Type B pancreatic cell (in vitro differentiated cells): ENCODE measurements at regions not wholly inside any gene's neighbourhood (a gene's known extent, or its start where the extent isn't known, plus 50 kb on each side); places are given as distances from the start of the nearest gene placed in this dataset.

ENCODE experiments used
- DNase-seq: peaks from one replicate; pipeline ENCODE4 v3.0.0; 2021; ENCODE audit warnings: mixed read lengths; ENCODE audit not compliant: unreplicated experiment; ENCODE audit errors: extremely low spot score
- H3K27ac Mint-ChIP-seq: 2 replicates; pipeline ENCODE4 v1.8.0; 2021; ENCODE audit warnings: mild to moderate bottlenecking, mixed read lengths
- H3K27me3 Mint-ChIP-seq: 2 replicates; pipeline ENCODE4 v1.8.0; 2021; ENCODE audit warnings: mixed read lengths
- H3K36me3 Mint-ChIP-seq: 2 replicates; pipeline ENCODE4 v1.8.0; 2021; ENCODE audit warnings: mixed read lengths
- H3K4me1 Mint-ChIP-seq: one replicate; pipeline ENCODE4 v1.8.0; 2021; ENCODE audit warnings: mixed read lengths; ENCODE audit not compliant: unreplicated experiment
- H3K4me3 Mint-ChIP-seq: 2 replicates; pipeline ENCODE4 v1.8.0; 2021; ENCODE audit warnings: mild to moderate bottlenecking, mixed read lengths
- H3K9me3 Mint-ChIP-seq: 2 replicates; pipeline ENCODE4 v1.8.0; 2021; ENCODE audit warnings: mixed read lengths
- CTCF ChIP-seq: fragments of 200-600 bp; sonication (generic); conservative IDR thresholded peaks from 2 replicates; pipeline ENCODE4 v1.5.0; 2021; ENCODE audit warnings: antibody characterized with exemption, mild to moderate bottlenecking

GRCh38 chr3:3699816-3700633 lies 99.2 kb upstream of the LRRN1 start:
- Mint-ChIP-seq H3K27ac (peak overlapping the region; percentile 20), H3K36me3 (no peaks in the 10 kb centered on the region), H3K4me1 (peaks cover 13% of the 10 kb centered on the region), H3K27me3 (peaks cover 4% of the 10 kb centered on the region), H3K9me3 (no peaks in the 10 kb centered on the region), H3K4me3 (no peak overlapping the region)
- no peak for DNase-seq
- TF ChIP-seq CTCF: no peak

- Mint-ChIP-seq H3K36me3 (no peaks in the 10 kb centered on the region), H3K9me3 (no peaks in the 10 kb centered on the region), H3K27me3 (peaks cover 4% of the 10 kb centered on the region), H3K4me1 (peaks cover 13% of the 10 kb centered on the region), H3K27ac (peak overlapping the region; percentile 20), H3K4me3 (no peak overlapping the region)
- no peak for TF ChIP-seq CTCF
- DNase-seq: no peak
Observed at GRCh38 chr3:3699407-3699806, 99.8 kb upstream of the LRRN1 start.

- peaks cover 4% of the 10 kb centered on the region for H3K9me3 Mint-ChIP-seq
- H3K4me1 Mint-ChIP-seq: peaks cover 13% of the 10 kb centered on the region
- no peak for DNase-seq
- H3K36me3 Mint-ChIP-seq: no peaks in the 10 kb centered on the region
- H3K27me3 Mint-ChIP-seq: no peaks in the 10 kb centered on the region
- no peak overlapping the region for H3K4me3 Mint-ChIP-seq
- TF ChIP-seq CTCF: no peak
- no peak overlapping the region for H3K27ac Mint-ChIP-seq
Observed at GRCh38 chr3:3696345-3696744, 102.9 kb upstream of the LRRN1 start.

- DNase-seq: no peak
- Mint-ChIP-seq H3K4me3 (no peak overlapping the region), H3K9me3 (peaks cover 4% of the 10 kb centered on the region), H3K4me1 (peaks cover under 1% of the 10 kb centered on the region), H3K27me3 (no peaks in the 10 kb centered on the region), H3K27ac (no peak overlapping the region), H3K36me3 (no peaks in the 10 kb centered on the region)
- no peak for TF ChIP-seq CTCF
Observed at GRCh38 chr3:3693593-3693992, 105.6 kb upstream of the LRRN1 start.

- Mint-ChIP-seq H3K4me3 (no peak overlapping the region), H3K4me1 (no peaks in the 10 kb centered on the region), H3K9me3 (peaks cover 4% of the 10 kb centered on the region), H3K36me3 (no peaks in the 10 kb centered on the region), H3K27me3 (no peaks in the 10 kb centered on the region), H3K27ac (no peak overlapping the region)
- no peak for DNase-seq
- no peak for TF ChIP-seq CTCF
Observed at GRCh38 chr3:3689601-3690375, 109.4 kb upstream of the LRRN1 start.
